RPMI8226 (cell line): ENCODE measurements at regions not wholly inside any gene's neighbourhood (a gene's known extent, or its start where the extent isn't known, plus 50 kb on each side); places are given as distances from the start of the nearest gene placed in this dataset.

ENCODE experiments used
- DNase-seq: peaks from one replicate; pipeline ENCODE4 v3.0.0-alpha.2; 2015

DNA sequence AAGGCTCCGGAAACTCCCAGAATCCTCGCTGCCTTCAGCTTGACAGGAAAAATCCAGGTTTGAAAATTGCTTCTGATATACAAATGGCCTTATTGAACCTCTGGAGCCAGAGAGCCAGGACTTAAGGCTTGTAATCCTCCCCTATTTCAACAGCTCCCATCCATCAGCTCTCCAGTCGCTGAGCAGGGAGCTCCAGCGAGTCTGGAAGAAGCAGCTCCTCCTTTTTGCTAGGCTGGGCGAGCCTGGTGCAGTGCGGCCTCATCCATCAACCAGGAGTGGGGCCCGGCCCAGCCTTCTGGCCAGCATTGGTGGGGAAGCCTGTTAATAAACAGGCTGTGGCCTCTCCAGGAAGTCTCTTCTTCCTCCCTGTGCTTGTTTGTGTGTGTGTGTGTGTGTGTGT, 424.4 kb downstream of the TCERG1L start:
- DNase-seq = no peak

DNA sequence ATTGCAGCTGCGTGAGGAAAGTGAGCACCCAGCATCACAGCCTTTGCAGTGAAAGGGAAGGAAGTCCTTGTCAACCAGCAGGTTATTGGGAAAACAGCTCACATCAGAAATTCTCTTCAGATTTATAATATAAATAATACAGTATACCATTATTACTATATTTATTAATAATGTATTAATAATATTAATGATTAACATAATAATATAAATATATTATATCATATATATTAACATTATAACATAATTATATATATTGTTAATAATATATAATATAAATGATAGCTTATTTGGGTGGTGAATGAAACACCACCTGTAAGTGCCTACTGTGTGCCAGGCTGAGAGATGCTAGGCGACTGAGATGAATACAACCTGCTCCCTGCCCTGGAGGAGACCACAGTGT, 423.0 kb downstream of the TCERG1L start:
- DNase-seq = no peak

GRCh38 chr10:130889240-130889639, 422.3 kb downstream of the TCERG1L start:
- no peak for DNase-seq

GRCh38 chr10:130889780-130890179, 421.7 kb downstream of the TCERG1L start:
- DNase-seq = no peak

- DNase-seq = no peak
These were observed 420.5 kb downstream of the TCERG1L start for GRCh38 chr10:130891066-130891465.

- peak; percentile 3 for DNase-seq
These were observed 417.1 kb downstream of the TCERG1L start for GRCh38 chr10:130894471-130894870.

DNA sequence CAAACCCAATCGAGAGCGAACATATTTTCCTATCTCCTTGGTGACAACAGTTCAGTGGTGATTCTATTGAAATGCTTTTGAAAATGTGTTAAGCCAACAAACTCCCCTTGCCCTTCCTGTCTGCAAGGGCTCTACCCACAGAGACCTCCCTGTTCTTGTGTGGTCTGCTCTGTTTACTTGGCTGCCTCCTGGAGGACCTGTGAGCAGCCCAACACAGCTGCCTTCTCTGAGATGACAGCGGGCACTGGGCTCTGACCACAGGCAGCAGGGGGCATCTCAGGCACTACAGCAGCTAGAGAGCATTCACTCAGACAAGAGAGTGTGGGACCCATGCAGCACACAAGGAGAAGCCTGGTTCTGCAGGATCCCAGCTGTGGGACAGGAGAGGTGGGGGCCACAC, 416.4 kb downstream of the TCERG1L start:
- DNase-seq = no peak

- no peak for DNase-seq
These were observed 413.7 kb downstream of the TCERG1L start for GRCh38 chr10:130897815-130898214.

- no peak for DNase-seq
These were observed 413.1 kb downstream of the TCERG1L start for GRCh38 chr10:130898381-130898780.

DNA sequence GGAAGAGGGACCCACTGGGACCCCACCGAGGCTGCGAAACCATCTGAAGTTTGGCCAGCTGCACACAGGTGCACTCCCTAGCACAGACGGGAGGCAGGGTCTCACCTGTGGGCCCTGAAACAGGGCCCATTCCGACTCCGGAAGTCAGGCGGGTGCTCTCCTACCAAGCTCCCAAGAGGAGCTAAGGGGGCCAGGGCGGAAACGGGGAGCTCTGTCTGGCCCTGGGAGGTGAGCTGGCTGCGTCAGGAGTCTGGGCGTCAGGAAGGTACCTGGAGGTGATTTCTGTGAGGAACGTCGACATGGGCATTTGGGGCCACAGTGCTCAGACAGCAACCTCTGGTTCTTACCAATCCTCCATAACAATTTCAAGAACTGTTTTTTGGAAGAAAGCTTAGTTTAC, 411.7 kb downstream of the TCERG1L start:
- DNase-seq = no peak

- DNase-seq = no peak
These were observed 410.9 kb downstream of the TCERG1L start for GRCh38 chr10:130900441-130901160.

DNA sequence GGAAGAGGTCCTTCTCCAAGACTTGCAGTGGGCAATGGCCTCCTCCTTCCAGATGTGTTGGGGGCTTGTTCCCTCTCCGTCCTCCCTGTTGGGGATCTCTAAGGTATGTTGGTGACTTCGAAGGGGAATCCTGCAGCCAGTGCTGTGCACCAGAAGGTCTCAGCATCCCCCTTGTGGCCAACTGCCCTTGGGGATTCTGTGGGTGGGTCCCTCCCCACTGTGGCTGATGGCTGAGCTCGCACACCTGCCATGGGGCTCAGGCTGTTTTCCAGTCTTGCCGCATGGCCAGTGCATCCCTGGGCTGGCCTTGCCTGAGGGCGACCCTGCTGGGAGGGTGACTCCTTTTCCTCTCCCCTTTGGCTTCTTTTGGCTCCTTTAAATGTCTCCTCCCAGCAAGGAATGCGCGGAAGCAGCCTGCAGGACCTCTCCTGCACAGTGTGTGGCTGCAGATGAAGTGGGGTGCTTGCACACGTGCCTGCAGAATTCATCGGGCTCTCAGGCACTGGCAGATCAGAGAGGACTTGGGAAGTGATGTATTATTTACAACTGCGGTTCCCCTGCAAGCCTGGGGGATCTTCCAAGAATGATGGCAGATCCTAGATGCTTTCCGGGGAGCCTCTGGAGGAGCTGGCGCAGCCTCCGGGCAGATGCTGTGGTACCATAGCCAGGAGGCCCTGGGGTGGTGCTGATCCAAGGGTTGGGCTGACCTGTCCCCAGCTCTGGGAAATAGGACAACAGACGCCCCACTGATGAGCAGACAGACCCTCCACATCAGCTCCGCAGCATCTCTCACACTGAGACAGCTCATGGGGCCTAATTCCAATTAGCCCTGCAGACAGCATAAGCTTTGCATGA, 410.0 kb downstream of the TCERG1L start:
- peak; percentile 8 for DNase-seq

DNA sequence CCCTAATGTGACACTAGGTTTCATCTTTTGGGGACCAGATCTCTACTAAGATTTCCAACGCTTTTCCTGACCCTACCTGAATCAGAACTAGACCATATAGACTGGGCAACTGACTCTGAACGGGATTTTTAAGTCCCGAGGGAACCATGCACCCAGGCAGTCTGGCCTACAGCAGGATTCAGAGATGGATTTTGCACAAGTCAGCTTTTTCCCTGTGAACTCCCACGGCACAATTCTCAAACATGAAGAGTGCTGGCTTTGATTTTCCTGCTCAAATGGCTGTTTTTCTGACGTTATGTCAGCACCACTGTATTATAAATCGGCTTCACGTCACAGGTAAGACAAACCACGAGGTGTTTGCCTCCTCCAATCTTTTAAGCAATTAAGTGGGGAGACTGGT, 409.1 kb downstream of the TCERG1L start:
- no peak for DNase-seq

- no peak for DNase-seq
These were observed 408.6 kb downstream of the TCERG1L start for GRCh38 chr10:130902929-130903328.

GRCh38 chr10:130904676-130905075, 406.8 kb downstream of the TCERG1L start:
- no peak for DNase-seq

DNA sequence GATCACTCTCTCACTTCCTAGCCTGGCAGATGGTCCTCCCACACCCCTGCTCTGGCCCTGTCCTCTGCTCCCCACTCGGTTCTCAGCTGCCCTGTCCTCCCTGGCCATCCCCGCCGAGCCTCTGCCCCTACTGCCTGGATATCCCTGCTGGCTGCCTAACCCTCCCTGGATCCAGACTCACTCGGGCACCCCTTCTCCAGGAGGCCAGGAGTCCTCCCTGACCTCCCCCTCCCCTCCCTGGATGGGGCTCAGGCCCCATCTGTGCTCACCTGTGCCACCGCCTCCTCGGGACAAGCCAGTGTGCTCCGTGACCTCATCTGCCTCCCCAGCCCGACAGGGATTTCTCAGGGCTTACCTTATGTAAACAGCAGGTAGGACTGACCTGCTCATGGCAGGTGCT, 406.1 kb downstream of the TCERG1L start:
- DNase-seq = no peak

DNA sequence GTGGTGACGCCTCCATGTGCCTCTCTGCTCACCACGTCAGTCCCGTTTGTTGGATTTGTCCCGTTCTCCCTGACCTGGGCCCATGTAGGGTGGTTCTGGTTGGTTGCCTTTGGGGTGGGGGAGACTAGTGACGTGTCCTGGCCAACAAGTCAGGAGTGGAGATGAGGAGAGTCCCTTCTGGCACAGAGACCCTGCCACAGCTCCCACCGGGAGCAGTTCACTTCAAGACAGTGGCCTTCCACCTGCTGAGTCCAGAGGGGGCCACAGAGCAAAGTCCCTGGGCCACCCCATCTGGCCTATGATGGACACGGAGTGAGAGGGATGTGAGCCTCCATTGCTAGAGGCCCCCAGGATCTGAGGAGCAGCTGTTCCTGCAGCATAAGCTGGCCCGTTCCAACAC, 405.6 kb downstream of the TCERG1L start:
- no peak for DNase-seq

DNA sequence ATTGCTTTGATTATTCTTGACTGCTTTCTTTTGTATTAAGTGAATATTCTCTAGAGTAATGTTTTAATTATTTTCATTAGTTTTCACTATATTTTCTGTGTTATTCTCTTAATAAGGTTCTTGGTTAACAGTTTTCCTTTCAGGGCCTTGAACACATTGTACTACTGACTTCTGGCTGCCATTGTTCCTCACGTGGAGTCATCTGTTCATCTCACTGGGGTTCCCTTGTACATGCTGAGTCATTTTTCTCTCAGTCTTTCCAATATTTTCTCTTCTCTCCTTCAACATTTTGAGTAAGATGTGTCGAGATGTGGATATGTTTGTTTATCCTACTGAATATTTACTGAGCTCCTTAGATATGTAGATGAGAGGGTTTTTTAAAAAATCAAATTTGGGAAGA, 400.7 kb downstream of the TCERG1L start:
- DNase-seq = no peak

- DNase-seq = no peak
These were observed 397.7 kb downstream of the TCERG1L start for GRCh38 chr10:130913844-130914243.

DNA sequence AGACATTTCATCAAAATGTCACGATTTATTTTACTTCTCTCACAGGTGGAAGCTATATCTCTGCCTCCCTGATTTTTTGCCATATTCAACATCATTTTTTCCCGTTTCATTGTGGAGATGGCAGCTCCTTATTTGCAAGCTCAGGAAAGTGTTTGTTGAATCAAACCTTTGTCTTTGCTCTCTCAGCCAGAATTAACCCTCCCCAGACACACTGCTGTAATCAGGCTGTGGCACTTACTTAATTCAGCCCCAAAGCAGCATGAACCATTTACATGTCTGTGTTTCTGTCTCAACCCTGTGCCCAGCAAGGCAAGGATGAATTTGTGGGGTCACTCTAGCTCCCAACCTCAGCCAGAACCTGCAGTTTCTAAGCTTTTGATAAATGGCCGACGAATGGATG, 397.2 kb downstream of the TCERG1L start:
- DNase-seq = no peak

GRCh38 chr10:130915065-130915464, 396.5 kb downstream of the TCERG1L start:
- DNase-seq = no peak

- no peak for DNase-seq
These were observed 390.1 kb downstream of the TCERG1L start for GRCh38 chr10:130921461-130921860.

- DNase-seq = no peak
These were observed 389.5 kb downstream of the TCERG1L start for GRCh38 chr10:130921911-130922440.

DNA sequence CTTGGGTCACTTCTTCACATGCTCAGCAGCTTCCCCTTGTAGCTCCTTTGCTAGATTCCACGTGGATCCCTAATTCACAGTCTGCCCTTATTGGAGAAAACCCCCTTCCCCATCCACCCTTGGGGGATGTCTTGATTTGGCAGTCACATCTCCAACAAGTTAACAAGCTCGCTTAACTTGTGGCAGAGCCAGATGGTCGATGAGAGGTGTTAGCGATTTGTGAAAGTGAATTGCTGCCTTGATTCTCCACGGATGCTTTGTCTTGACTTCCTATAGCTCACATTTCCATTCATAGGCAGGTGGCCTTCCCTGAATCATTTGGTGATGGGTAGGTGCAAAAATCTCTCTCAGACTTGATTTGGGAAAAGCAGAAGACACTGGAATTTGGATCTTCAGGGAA, 387.9 kb downstream of the TCERG1L start:
- DNase-seq = no peak
